Right kidney (tissue), 1 donor: ENCODE measurements at regions not wholly inside any gene's neighbourhood (a gene's known extent, or its start where the extent isn't known, plus 50 kb on each side); places are given as distances from the start of the nearest gene placed in this dataset.

Experiments used
- DNase-seq: peaks from one replicate; pipeline ENCODE4 v3.0.0-alpha.2; 2016

- no peak for DNase-seq
Observed at GRCh38 chr6:140576004-140576555, 1201.6 kb upstream of the CITED2 start.

GRCh38 chr6:140572867-140573266, 1198.4 kb upstream of the CITED2 start:
- no peak for DNase-seq

- no peak for DNase-seq
Observed at GRCh38 chr6:140572129-140572528, 1197.7 kb upstream of the CITED2 start.

- no peak for DNase-seq
Observed at GRCh38 chr6:140571145-140571544, 1196.7 kb upstream of the CITED2 start.

- DNase-seq: no peak
Observed at GRCh38 chr6:140567466-140567865, 1193.0 kb upstream of the CITED2 start.

- peak; percentile 7 for DNase-seq
Observed at GRCh38 chr6:140566781-140567277, 1192.4 kb upstream of the CITED2 start.

- no peak for DNase-seq
Observed at GRCh38 chr6:140563728-140564127, 1189.3 kb upstream of the CITED2 start.

- DNase-seq: no peak
Observed at GRCh38 chr6:140561701-140562100, 1187.3 kb upstream of the CITED2 start.

- no peak for DNase-seq
Observed at GRCh38 chr6:140560671-140561070, 1186.2 kb upstream of the CITED2 start.

GRCh38 chr6:140559458-140559857, 1185.0 kb upstream of the CITED2 start:
- DNase-seq: no peak

GRCh38 chr6:140554421-140554820, 1180.0 kb upstream of the CITED2 start:
- DNase-seq: no peak

GRCh38 chr6:140548366-140548765, 1173.9 kb upstream of the CITED2 start:
- no peak for DNase-seq

- no peak for DNase-seq
Observed at GRCh38 chr6:140546640-140547039, 1172.2 kb upstream of the CITED2 start.

GRCh38 chr6:140544431-140544830, 1170.0 kb upstream of the CITED2 start:
- no peak for DNase-seq

- no peak for DNase-seq
Observed at GRCh38 chr6:140542863-140543262, 1168.4 kb upstream of the CITED2 start.

- no peak for DNase-seq
Observed at GRCh38 chr6:140541288-140541687, 1166.8 kb upstream of the CITED2 start.

- no peak for DNase-seq
Observed at GRCh38 chr6:140540743-140541142, 1166.3 kb upstream of the CITED2 start.

- DNase-seq: no peak
Observed at GRCh38 chr6:140538926-140539325, 1164.5 kb upstream of the CITED2 start.

- peak; percentile 50 for DNase-seq
Observed at GRCh38 chr6:140537834-140538705, 1163.6 kb upstream of the CITED2 start.

- peak; percentile 30 for DNase-seq
Observed at GRCh38 chr6:140537211-140537610, 1162.8 kb upstream of the CITED2 start.

- no peak for DNase-seq
Observed at GRCh38 chr6:140535511-140535910, 1161.1 kb upstream of the CITED2 start.

GRCh38 chr6:140533526-140533925, 1159.1 kb upstream of the CITED2 start:
- DNase-seq: no peak

- no peak for DNase-seq
Observed at GRCh38 chr6:140504776-140505175, 1130.3 kb upstream of the CITED2 start.

GRCh38 chr6:140500849-140501248, 1126.4 kb upstream of the CITED2 start:
- DNase-seq: no peak
